Stromal cell of bone marrow (primary cell): ENCODE measurements at regions not wholly inside any gene's neighbourhood (a gene's known extent, or its start where the extent isn't known, plus 50 kb on each side); places are given as distances from the start of the nearest gene placed in this dataset.
"Not testable (repeated sequence)": the region's sequence is repeated elsewhere in the genome, so short reads cannot be mapped to it uniquely, and the experiment has no call there.

Experiments
- DNase-seq: peaks from one replicate; pipeline ENCODE4 v3.0.0-alpha.2; 2012; ENCODE audit warnings: low read depth

GRCh38 chr2:228956701-228957474 lies 314.2 kb downstream of the PID1 start:
- DNase-seq, result no peak

- no peak for DNase-seq
Observed at GRCh38 chr2:228949831-228950230, 321.3 kb downstream of the PID1 start.

GRCh38 chr2:228945710-228946109 lies 325.4 kb downstream of the PID1 start:
- DNase-seq, result no peak

- DNase-seq, result no peak
Observed at GRCh38 chr2:228942856-228943255, 328.2 kb downstream of the PID1 start.

- no peak for DNase-seq
Observed at GRCh38 chr2:228938629-228939028, 332.5 kb downstream of the PID1 start.

GRCh38 chr2:228927028-228928010 lies 343.8 kb downstream of the PID1 start:
- DNase-seq, result no peak

GRCh38 chr2:228919808-228920207 lies 351.3 kb downstream of the PID1 start:
- DNase-seq, result no peak

GRCh38 chr2:228917220-228917619 lies 353.9 kb downstream of the PID1 start:
- DNase-seq, result peak; percentile 2

- DNase-seq, result no peak
Observed at GRCh38 chr2:228916416-228917090, 354.5 kb downstream of the PID1 start.

GRCh38 chr2:228913176-228913575 lies 357.9 kb downstream of the PID1 start:
- DNase-seq, result no peak

GRCh38 chr2:228910872-228911271 lies 360.2 kb downstream of the PID1 start:
- DNase-seq, result not testable (repeated sequence)

GRCh38 chr2:228902176-228902575 lies 368.9 kb downstream of the PID1 start:
- no peak for DNase-seq

- no peak for DNase-seq
Observed at GRCh38 chr2:228901531-228901930, 369.6 kb downstream of the PID1 start.

- no peak for DNase-seq
Observed at GRCh38 chr2:228878138-228878537, 392.9 kb downstream of the PID1 start.

GRCh38 chr2:228876276-228876675 lies 394.8 kb downstream of the PID1 start:
- no peak for DNase-seq

GRCh38 chr2:228875152-228875900 lies 395.8 kb downstream of the PID1 start:
- peak; percentile 3 for DNase-seq

GRCh38 chr2:228871012-228871411 lies 400.1 kb downstream of the PID1 start:
- DNase-seq, result no peak

- DNase-seq, result no peak
Observed at GRCh38 chr2:228869636-228870264, 401.3 kb downstream of the PID1 start.

GRCh38 chr2:228867406-228867805 lies 403.7 kb downstream of the PID1 start:
- DNase-seq, result no peak

- DNase-seq, result no peak
Observed at GRCh38 chr2:228866781-228867180, 404.3 kb downstream of the PID1 start.

GRCh38 chr2:228866044-228866443 lies 405.0 kb downstream of the PID1 start:
- DNase-seq, result no peak
